ENCODE measurements at regions not wholly inside any gene's neighbourhood (a gene's known extent, or its start where the extent isn't known, plus 50 kb on each side); places are given as distances from the start of the nearest gene placed in this dataset.

DNA sequence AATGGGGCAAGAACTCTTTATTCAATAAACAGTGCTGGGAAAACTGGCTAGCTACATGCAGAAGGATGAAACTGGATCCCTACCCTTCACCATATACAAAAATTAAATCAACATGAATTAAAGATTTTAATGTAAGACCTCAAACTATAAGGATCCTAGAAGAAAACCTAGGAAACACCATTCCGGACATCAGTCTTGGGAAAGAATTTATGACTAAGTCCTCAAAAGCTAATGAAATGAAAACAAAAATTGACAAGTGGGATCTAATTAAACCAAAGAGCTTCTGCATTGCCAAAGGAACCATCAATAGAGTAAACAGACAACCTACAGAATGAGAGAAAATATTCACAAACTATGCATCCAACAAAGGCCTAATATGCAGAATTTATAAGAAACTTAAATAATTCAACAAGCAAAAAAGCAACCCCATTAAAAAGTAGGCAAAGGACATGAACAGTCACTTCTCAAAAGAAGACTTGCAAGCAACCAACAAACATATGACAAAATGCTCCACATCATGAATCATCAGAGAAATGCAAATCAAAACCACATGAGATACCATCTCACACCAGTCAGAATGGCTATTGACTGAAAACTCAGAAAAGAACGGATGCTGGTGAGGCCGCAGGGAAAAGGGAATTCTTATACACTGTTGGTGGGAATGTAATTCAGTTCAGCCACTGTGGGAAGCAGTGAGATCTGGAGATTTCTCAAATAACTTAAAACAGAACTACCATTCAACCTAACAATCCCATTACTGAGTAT lies 104.3 kb upstream of the MAP3K1 start:
- Mint-ChIP-seq H3K27ac (peak overlapping the region in 2 of 3 donors; percentile 27 to 74), H3K9me3 (peaks cover 0 to 9% (median 0%) of the 10 kb centered on the region in 7 donors), H3K36me3 (no peaks in the 10 kb centered on the region), H3K4me1 (peaks cover 10 to 39% (median 27%) of the 10 kb centered on the region in 4 donors), H3K4me3 (peak overlapping the region in 1 of 4 donors; percentile 4), H3K27me3 (no peaks in the 10 kb centered on the region)
- Histone ChIP-seq H3K4me3 (ENCODE audit: low read depth, low read length) (peak overlapping the region; percentile 37), H3K27ac (ENCODE audit: insufficient read depth, low read length, poor library complexity, severe bottlenecking) (no peak overlapping the region), H3K36me3 (ENCODE audit: control insufficient read depth, insufficient read depth, low read length) (no peaks in the 10 kb centered on the region), H3K4me1 (ENCODE audit: control insufficient read depth, insufficient read depth, low read length, poor library complexity, severe bottlenecking) (peaks cover 8% of the 10 kb centered on the region), H3K9me3 (ENCODE audit: control insufficient read depth in 2 of 2, low read length in 2 of 2) (no peaks in the 10 kb centered on the region), H3K27me3 (ENCODE audit: control insufficient read depth, insufficient read depth, low read length) (no peaks in the 10 kb centered on the region)
- ATAC-seq (ENCODE audit: low read depth in 2 of 2) (peak; percentile 61 to 74), DNase-seq (peak in 2 of 3 donors; percentile 36 to 64)

DNA sequence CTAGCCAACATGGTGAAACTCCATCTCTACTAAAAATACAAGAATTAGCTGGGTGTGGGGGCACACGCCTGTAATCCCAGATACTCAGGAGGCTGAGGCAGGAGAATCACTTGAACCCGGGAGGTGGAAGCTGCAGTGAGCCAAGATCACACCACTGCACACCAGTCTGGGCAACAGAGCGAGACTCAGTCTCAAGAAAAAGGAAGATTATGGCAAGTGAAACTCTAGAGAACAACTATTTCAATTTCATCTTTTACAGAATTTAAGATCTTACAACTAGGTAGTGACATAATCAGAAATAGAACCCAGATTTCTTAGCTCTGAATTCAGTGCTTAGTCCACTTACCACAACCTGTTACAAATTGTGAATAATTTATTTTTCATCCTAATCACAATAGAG lies 108.8 kb upstream of the MAP3K1 start:
- no peaks in the 10 kb centered on the region for H3K27me3 Mint-ChIP-seq
- no peaks in the 10 kb centered on the region for H3K9me3 ChIP-seq (ENCODE audit: control insufficient read depth in 2 of 2, low read length in 2 of 2)
- no peaks in the 10 kb centered on the region for H3K27me3 ChIP-seq (ENCODE audit: control insufficient read depth, insufficient read depth, low read length)
- ATAC-seq (ENCODE audit: low read depth in 2 of 2) (no peak), DNase-seq (no peak)
- H3K4me3 Mint-ChIP-seq: no peak overlapping the region
- peaks cover 0 to 9% (median 0%) of the 10 kb centered on the region in 7 donors for H3K9me3 Mint-ChIP-seq
- H3K36me3 Mint-ChIP-seq: no peaks in the 10 kb centered on the region
- peak overlapping the region in 1 of 3 donors; percentile 41 for H3K27ac Mint-ChIP-seq
- H3K4me1 ChIP-seq (ENCODE audit: control insufficient read depth, insufficient read depth, low read length, poor library complexity, severe bottlenecking): peaks cover 28% of the 10 kb centered on the region
- no peak overlapping the region for H3K4me3 ChIP-seq (ENCODE audit: low read depth, low read length)
- H3K4me1 Mint-ChIP-seq: peaks cover 17 to 53% (median 39%) of the 10 kb centered on the region in 4 donors
- no peaks in the 10 kb centered on the region for H3K36me3 ChIP-seq (ENCODE audit: control insufficient read depth, insufficient read depth, low read length)
- H3K27ac ChIP-seq (ENCODE audit: insufficient read depth, low read length, poor library complexity, severe bottlenecking): no peak overlapping the region

DNA sequence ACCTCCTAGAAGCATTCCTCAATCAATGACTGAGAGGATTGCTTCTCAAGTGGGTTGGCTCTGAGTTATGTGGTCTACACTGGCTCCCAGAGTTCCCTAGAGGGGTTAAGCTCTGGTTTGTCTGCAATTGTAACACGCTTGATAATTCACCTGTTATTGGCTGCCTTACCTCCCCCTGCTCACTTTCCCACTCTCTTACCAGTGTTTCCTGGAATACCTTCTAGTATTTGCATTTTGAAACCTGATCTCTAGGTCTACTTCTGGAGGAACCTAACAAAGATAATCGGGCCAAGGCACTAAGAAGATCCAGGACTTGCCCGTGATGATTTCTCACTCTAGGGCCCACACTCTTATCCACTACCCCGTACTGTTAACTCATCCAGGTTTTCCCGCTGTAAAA lies 110.1 kb upstream of the MAP3K1 start:
- Mint-ChIP-seq H3K27me3 (no peaks in the 10 kb centered on the region), H3K9me3 (peaks cover 0 to 4% (median 0%) of the 10 kb centered on the region in 7 donors), H3K4me3 (peak overlapping the region in 1 of 4 donors; percentile 6), H3K4me1 (peaks cover 25 to 53% (median 41%) of the 10 kb centered on the region in 4 donors), H3K27ac (peak overlapping the region in 2 of 3 donors; percentile 40 to 48), H3K36me3 (no peaks in the 10 kb centered on the region)
- no peaks in the 10 kb centered on the region for H3K36me3 ChIP-seq (ENCODE audit: control insufficient read depth, insufficient read depth, low read length)
- DNase-seq (no peak), ATAC-seq (ENCODE audit: low read depth in 2 of 2) (no peak)
- H3K27me3 ChIP-seq (ENCODE audit: control insufficient read depth, insufficient read depth, low read length): no peaks in the 10 kb centered on the region
- H3K27ac ChIP-seq (ENCODE audit: insufficient read depth, low read length, poor library complexity, severe bottlenecking): no peak overlapping the region
- no peaks in the 10 kb centered on the region for H3K9me3 ChIP-seq (ENCODE audit: control insufficient read depth in 2 of 2, low read length in 2 of 2)
- peaks cover 32% of the 10 kb centered on the region for H3K4me1 ChIP-seq (ENCODE audit: control insufficient read depth, insufficient read depth, low read length, poor library complexity, severe bottlenecking)
- no peak overlapping the region for H3K4me3 ChIP-seq (ENCODE audit: low read depth, low read length)

DNA sequence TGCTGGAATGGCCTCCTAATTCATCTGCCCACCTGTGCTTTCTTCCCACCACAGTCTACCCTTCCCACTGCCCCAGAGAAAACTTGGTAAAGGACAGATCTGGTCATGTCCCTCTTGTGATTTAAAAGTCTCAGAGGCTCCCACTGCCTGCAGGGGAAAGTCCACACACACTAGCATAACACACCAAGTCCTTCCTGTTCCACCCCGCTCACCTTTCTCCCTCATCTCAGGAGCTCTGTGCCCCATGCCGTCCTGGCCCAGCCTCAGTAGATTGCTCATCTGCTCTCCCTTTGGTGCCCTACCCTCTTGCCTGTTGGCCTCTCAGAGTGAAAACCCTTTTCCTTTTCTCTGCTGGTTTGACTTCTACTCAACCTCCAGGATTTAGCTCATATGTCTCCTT lies 111.4 kb upstream of the MAP3K1 start:
- peak overlapping the region in 2 of 3 donors; percentile 11 to 50 for H3K27ac Mint-ChIP-seq
- no peaks in the 10 kb centered on the region for H3K27me3 Mint-ChIP-seq
- DNase-seq (no peak), ATAC-seq (ENCODE audit: low read depth in 2 of 2) (peak in 1 of 2 donors; percentile 16)
- Histone ChIP-seq H3K27me3 (ENCODE audit: control insufficient read depth, insufficient read depth, low read length) (no peaks in the 10 kb centered on the region), H3K9me3 (ENCODE audit: control insufficient read depth in 2 of 2, low read length in 2 of 2) (no peaks in the 10 kb centered on the region), H3K4me3 (ENCODE audit: low read depth, low read length) (no peak overlapping the region), H3K27ac (ENCODE audit: insufficient read depth, low read length, poor library complexity, severe bottlenecking) (no peak overlapping the region), H3K36me3 (ENCODE audit: control insufficient read depth, insufficient read depth, low read length) (no peaks in the 10 kb centered on the region), H3K4me1 (ENCODE audit: control insufficient read depth, insufficient read depth, low read length, poor library complexity, severe bottlenecking) (peaks cover 45% of the 10 kb centered on the region)
- H3K9me3 Mint-ChIP-seq: peaks cover 0 to 1% (median 0%) of the 10 kb centered on the region in 7 donors
- peak overlapping the region in 2 of 4 donors; percentile 2 to 13 for H3K4me3 Mint-ChIP-seq
- H3K36me3 Mint-ChIP-seq: no peaks in the 10 kb centered on the region
- H3K4me1 Mint-ChIP-seq: peaks cover 31 to 58% (median 48%) of the 10 kb centered on the region in 4 donors

DNA sequence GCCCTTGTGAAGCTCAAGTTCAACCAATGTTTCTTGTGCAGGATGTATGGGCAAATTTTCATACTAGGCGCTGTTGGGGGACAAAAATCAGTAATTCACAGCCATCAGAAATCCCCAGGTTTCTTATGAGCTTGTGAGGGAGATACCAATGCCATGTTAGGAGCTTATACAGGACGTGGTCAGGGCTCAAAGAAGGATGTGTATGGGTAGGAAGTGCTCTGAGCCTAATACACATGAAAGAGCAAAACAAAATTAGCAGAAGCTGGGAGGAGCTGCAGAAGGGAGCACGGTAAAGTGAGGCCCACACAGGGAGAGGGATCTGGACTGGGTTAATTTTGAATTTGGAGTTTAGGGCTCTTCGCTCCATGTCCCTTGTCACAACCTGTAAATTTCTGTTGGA lies 114.6 kb upstream of the MAP3K1 start:
- H3K27me3 Mint-ChIP-seq: no peaks in the 10 kb centered on the region
- H3K4me3 Mint-ChIP-seq: peak overlapping the region in 3 of 4 donors; percentile 33 to 81 (median 66)
- H3K36me3 Mint-ChIP-seq: no peaks in the 10 kb centered on the region
- Histone ChIP-seq H3K4me1 (ENCODE audit: control insufficient read depth, insufficient read depth, low read length, poor library complexity, severe bottlenecking) (peaks cover 71% of the 10 kb centered on the region), H3K36me3 (ENCODE audit: control insufficient read depth, insufficient read depth, low read length) (no peaks in the 10 kb centered on the region), H3K27ac (ENCODE audit: insufficient read depth, low read length, poor library complexity, severe bottlenecking) (peak overlapping the region; percentile 34), H3K9me3 (ENCODE audit: control insufficient read depth in 2 of 2, low read length in 2 of 2) (no peaks in the 10 kb centered on the region), H3K4me3 (ENCODE audit: low read depth, low read length) (peak overlapping the region; percentile 49), H3K27me3 (ENCODE audit: control insufficient read depth, insufficient read depth, low read length) (no peaks in the 10 kb centered on the region)
- peaks cover 46 to 84% (median 60%) of the 10 kb centered on the region in 4 donors for H3K4me1 Mint-ChIP-seq
- H3K27ac Mint-ChIP-seq: peak overlapping the region; percentile 66 to 93 (median 72)
- DNase-seq (peak in 1 of 3 donors; percentile 81), ATAC-seq (ENCODE audit: low read depth in 2 of 2) (peak; percentile 49 to 59)
- H3K9me3 Mint-ChIP-seq: no peaks in the 10 kb centered on the region

DNA sequence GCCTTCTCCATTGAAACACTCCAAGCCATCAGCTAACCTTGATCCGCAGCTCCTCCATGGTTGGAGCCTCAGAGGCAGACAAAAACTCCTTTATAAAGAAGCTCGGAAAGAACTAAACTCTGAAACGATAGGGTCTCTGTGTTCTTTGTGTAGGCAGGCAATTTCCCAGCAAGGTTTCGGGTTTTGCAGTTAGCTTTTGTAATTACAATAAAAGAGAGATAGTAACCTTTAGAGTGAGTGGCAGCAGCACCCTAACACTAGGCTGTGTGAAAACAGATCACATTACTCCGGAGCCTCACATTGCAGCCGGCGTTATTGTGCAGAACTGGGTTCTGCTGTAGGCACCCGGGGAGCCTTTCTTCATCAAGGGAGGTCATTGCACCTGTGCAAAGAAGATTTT lies 115.8 kb upstream of the MAP3K1 start:
- Histone ChIP-seq H3K36me3 (ENCODE audit: control insufficient read depth, insufficient read depth, low read length) (no peaks in the 10 kb centered on the region), H3K9me3 (ENCODE audit: control insufficient read depth in 2 of 2, low read length in 2 of 2) (no peaks in the 10 kb centered on the region), H3K4me3 (ENCODE audit: low read depth, low read length) (no peak overlapping the region), H3K4me1 (ENCODE audit: control insufficient read depth, insufficient read depth, low read length, poor library complexity, severe bottlenecking) (peaks cover 71% of the 10 kb centered on the region), H3K27me3 (ENCODE audit: control insufficient read depth, insufficient read depth, low read length) (no peaks in the 10 kb centered on the region), H3K27ac (ENCODE audit: insufficient read depth, low read length, poor library complexity, severe bottlenecking) (no peak overlapping the region)
- ATAC-seq (ENCODE audit: low read depth in 2 of 2) (no peak), DNase-seq (no peak)
- Mint-ChIP-seq H3K27me3 (no peaks in the 10 kb centered on the region), H3K27ac (peak overlapping the region; percentile 75 to 95 (median 93)), H3K4me3 (peak overlapping the region in 3 of 4 donors; percentile 11 to 81 (median 33)), H3K4me1 (peaks cover 48 to 91% (median 62%) of the 10 kb centered on the region in 4 donors), H3K9me3 (peaks cover 0 to 2% (median 0%) of the 10 kb centered on the region in 7 donors), H3K36me3 (no peaks in the 10 kb centered on the region)

DNA sequence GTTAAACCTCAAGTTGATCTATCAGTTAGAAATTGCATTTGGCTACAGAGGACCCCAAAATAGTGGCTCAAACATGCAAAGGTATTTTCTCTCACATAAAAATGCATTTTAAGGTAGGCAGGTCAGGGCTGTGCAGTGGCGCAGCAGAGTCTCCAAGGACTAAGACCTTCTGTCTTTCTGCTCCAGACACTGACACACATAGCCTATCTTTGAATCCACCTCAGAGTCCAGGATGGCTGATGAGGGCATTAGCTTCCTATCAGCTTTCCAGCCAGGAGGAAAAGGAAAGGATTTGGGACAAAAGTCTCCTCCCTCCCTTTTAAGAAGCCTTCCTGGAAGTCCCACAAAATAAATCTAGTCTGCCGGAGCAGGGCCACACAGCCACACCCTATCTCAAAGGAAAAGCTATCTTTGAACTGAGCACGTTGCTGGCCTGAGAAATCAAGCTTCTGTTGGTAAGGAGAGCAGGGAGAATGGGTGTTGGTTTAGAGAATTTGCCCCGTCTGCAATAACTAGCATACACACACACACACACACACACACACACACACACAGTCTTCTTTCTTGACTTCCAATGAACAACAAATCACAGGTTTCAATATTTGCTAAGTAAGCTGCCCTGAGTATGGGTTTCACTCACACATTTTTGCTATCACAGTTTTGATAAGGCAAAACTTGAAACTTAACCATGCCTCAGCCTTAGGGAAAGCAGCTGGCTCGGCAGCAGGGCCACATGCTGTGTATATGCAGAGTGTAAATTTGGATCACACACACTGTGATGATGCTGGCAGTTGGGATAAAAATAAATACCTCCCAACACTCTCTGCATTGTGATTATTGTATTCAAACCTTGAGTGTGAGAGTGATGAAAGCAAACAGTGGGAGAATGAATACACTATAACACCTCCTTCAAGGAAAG lies 116.6 kb upstream of the MAP3K1 start:
- Mint-ChIP-seq H3K27ac (peak overlapping the region; percentile 21 to 95 (median 93)), H3K4me3 (peak overlapping the region in 3 of 4 donors; percentile 24 to 37 (median 33)), H3K36me3 (no peaks in the 10 kb centered on the region), H3K9me3 (peaks cover 0 to 2% (median 0%) of the 10 kb centered on the region in 7 donors), H3K27me3 (no peaks in the 10 kb centered on the region), H3K4me1 (peaks cover 50 to 91% (median 66%) of the 10 kb centered on the region in 4 donors)
- no peaks in the 10 kb centered on the region for H3K36me3 ChIP-seq (ENCODE audit: control insufficient read depth, insufficient read depth, low read length)
- H3K4me3 ChIP-seq (ENCODE audit: low read depth, low read length): no peak overlapping the region
- peaks cover 71% of the 10 kb centered on the region for H3K4me1 ChIP-seq (ENCODE audit: control insufficient read depth, insufficient read depth, low read length, poor library complexity, severe bottlenecking)
- no peak for ATAC-seq (ENCODE audit: low read depth in 2 of 2)
- peak in 2 of 3 donors; percentile 21 to 67 for DNase-seq
- no peaks in the 10 kb centered on the region for H3K9me3 ChIP-seq (ENCODE audit: control insufficient read depth in 2 of 2, low read length in 2 of 2)
- H3K27ac ChIP-seq (ENCODE audit: insufficient read depth, low read length, poor library complexity, severe bottlenecking): no peak overlapping the region
- H3K27me3 ChIP-seq (ENCODE audit: control insufficient read depth, insufficient read depth, low read length): no peaks in the 10 kb centered on the region

Data from CD4-positive, CD25-positive, alpha-beta regulatory T cell (primary cell).